ENCODE measurements at regions not wholly inside any gene's neighbourhood (a gene's known extent, or its start where the extent isn't known, plus 50 kb on each side); places are given as distances from the start of the nearest gene placed in this dataset.

- no peak for DNase-seq
- ChIA-PET CTCF (no interaction called here), POLR2A (no interaction called here)
- Histone ChIP-seq H3K27me3 (ENCODE audit: insufficient read depth, low read length, poor library complexity, severe bottlenecking) (no peaks in the 10 kb centered on the region), H3K4me1 (ENCODE audit: insufficient read depth, low read length) (no peaks in the 10 kb centered on the region), H3K27ac (ENCODE audit: low read depth, low read length) (no peak overlapping the region), H3K36me3 (ENCODE audit: insufficient read depth, low read length) (no peaks in the 10 kb centered on the region), H3K4me3 (ENCODE audit: low read length) (no peak overlapping the region), H3K9me3 (ENCODE audit: low read length) (no peaks in the 10 kb centered on the region)
- Mint-ChIP-seq H3K4me3 (no peak overlapping the region), H3K9me3 (peaks cover 0 to 3% (median 2%) of the 10 kb centered on the region in 5 donors), H3K27ac (no peak overlapping the region), H3K36me3 (no peaks in the 10 kb centered on the region), H3K4me1 (no peaks in the 10 kb centered on the region), H3K27me3 (peaks cover 10 to 50% of the 10 kb centered on the region in 2 donors)
Observed at GRCh38 chr21:35484851-35485250, 435.7 kb upstream of the RUNX1 start.

- peaks cover under 1% of the 10 kb centered on the region for H3K4me1 ChIP-seq (ENCODE audit: insufficient read depth, low read length)
- Mint-ChIP-seq H3K4me3 (no peak overlapping the region), H3K9me3 (peaks cover 0 to 9% (median 6%) of the 10 kb centered on the region in 5 donors), H3K36me3 (peaks cover 0 to 7% (median 3%) of the 10 kb centered on the region in 3 donors), H3K27me3 (peaks cover 12 to 52% of the 10 kb centered on the region in 2 donors), H3K4me1 (no peaks in the 10 kb centered on the region), H3K27ac (no peak overlapping the region)
- ChIA-PET POLR2A (no interaction called here), CTCF (no interaction called here)
- H3K27ac ChIP-seq (ENCODE audit: low read depth, low read length), result no peak overlapping the region
- H3K36me3 ChIP-seq (ENCODE audit: insufficient read depth, low read length), result no peaks in the 10 kb centered on the region
- no peak overlapping the region for H3K4me3 ChIP-seq (ENCODE audit: low read length)
- DNase-seq, result no peak
- H3K9me3 ChIP-seq (ENCODE audit: low read length), result no peaks in the 10 kb centered on the region
- H3K27me3 ChIP-seq (ENCODE audit: insufficient read depth, low read length, poor library complexity, severe bottlenecking), result no peaks in the 10 kb centered on the region
Observed at GRCh38 chr21:35484032-35484431, 434.9 kb upstream of the RUNX1 start.

- POLR2A ChIA-PET, result no interaction called here
- no peak for DNase-seq
- H3K27me3 Mint-ChIP-seq, result peaks cover 17 to 57% of the 10 kb centered on the region in 2 donors
- CTCF ChIA-PET, result no interaction called here
- H3K9me3 Mint-ChIP-seq, result peaks cover 2 to 10% (median 6%) of the 10 kb centered on the region in 5 donors
- H3K4me3 ChIP-seq (ENCODE audit: low read length), result no peak overlapping the region
- no peaks in the 10 kb centered on the region for H3K36me3 ChIP-seq (ENCODE audit: insufficient read depth, low read length)
- H3K4me3 Mint-ChIP-seq, result no peak overlapping the region
- peaks cover 9% of the 10 kb centered on the region for H3K4me1 ChIP-seq (ENCODE audit: insufficient read depth, low read length)
- no peak overlapping the region for H3K27ac ChIP-seq (ENCODE audit: low read depth, low read length)
- H3K9me3 ChIP-seq (ENCODE audit: low read length), result no peaks in the 10 kb centered on the region
- no peaks in the 10 kb centered on the region for H3K27me3 ChIP-seq (ENCODE audit: insufficient read depth, low read length, poor library complexity, severe bottlenecking)
- no peaks in the 10 kb centered on the region for H3K4me1 Mint-ChIP-seq
- H3K27ac Mint-ChIP-seq, result no peak overlapping the region
- H3K36me3 Mint-ChIP-seq, result peaks cover 0 to 7% (median 3%) of the 10 kb centered on the region in 3 donors
Observed at GRCh38 chr21:35482933-35483662, 434.0 kb upstream of the RUNX1 start.

GRCh38 chr21:35482096-35482495, 433.0 kb upstream of the RUNX1 start:
- H3K27me3 Mint-ChIP-seq, result peaks cover 17 to 60% of the 10 kb centered on the region in 2 donors
- CTCF ChIA-PET, result no interaction called here

GRCh38 chr21:35481005-35481404, 431.9 kb upstream of the RUNX1 start:
- Mint-ChIP-seq H3K27ac (peak overlapping the region in 1 of 8 donors; percentile 20), H3K9me3 (peaks cover 2 to 10% (median 6%) of the 10 kb centered on the region in 5 donors), H3K4me1 (peaks cover under 1 to 4% (median 4%) of the 10 kb centered on the region in 3 donors), H3K36me3 (peaks cover 0 to 7% (median 3%) of the 10 kb centered on the region in 3 donors), H3K4me3 (no peak overlapping the region), H3K27me3 (peaks cover 17 to 61% of the 10 kb centered on the region in 2 donors)
- DNase-seq, result no peak
- H3K27me3 ChIP-seq (ENCODE audit: insufficient read depth, low read length, poor library complexity, severe bottlenecking), result no peaks in the 10 kb centered on the region
- ChIA-PET CTCF (no interaction called here), POLR2A (no interaction called here)
- H3K4me3 ChIP-seq (ENCODE audit: low read length), result no peak overlapping the region
- H3K9me3 ChIP-seq (ENCODE audit: low read length), result no peaks in the 10 kb centered on the region
- peaks cover 27% of the 10 kb centered on the region for H3K4me1 ChIP-seq (ENCODE audit: insufficient read depth, low read length)
- no peaks in the 10 kb centered on the region for H3K36me3 ChIP-seq (ENCODE audit: insufficient read depth, low read length)
- H3K27ac ChIP-seq (ENCODE audit: low read depth, low read length), result no peak overlapping the region

More at GRCh38 chr21:35482096-35482495, 433.0 kb upstream of the RUNX1 start:
- POLR2A ChIA-PET, result no interaction called here
- DNase-seq, result no peak
- Mint-ChIP-seq H3K27ac (no peak overlapping the region), H3K4me1 (no peaks in the 10 kb centered on the region), H3K4me3 (no peak overlapping the region), H3K9me3 (peaks cover 2 to 10% (median 6%) of the 10 kb centered on the region in 5 donors), H3K36me3 (peaks cover 0 to 7% (median 3%) of the 10 kb centered on the region in 3 donors)
- Histone ChIP-seq H3K9me3 (ENCODE audit: low read length) (no peaks in the 10 kb centered on the region), H3K36me3 (ENCODE audit: insufficient read depth, low read length) (no peaks in the 10 kb centered on the region), H3K4me3 (ENCODE audit: low read length) (no peak overlapping the region), H3K27ac (ENCODE audit: low read depth, low read length) (no peak overlapping the region), H3K4me1 (ENCODE audit: insufficient read depth, low read length) (peaks cover 19% of the 10 kb centered on the region), H3K27me3 (ENCODE audit: insufficient read depth, low read length, poor library complexity, severe bottlenecking) (no peaks in the 10 kb centered on the region)

- Histone ChIP-seq H3K27ac (ENCODE audit: low read depth, low read length) (no peak overlapping the region), H3K4me3 (ENCODE audit: low read length) (no peak overlapping the region), H3K9me3 (ENCODE audit: low read length) (no peaks in the 10 kb centered on the region), H3K27me3 (ENCODE audit: insufficient read depth, low read length, poor library complexity, severe bottlenecking) (no peaks in the 10 kb centered on the region), H3K4me1 (ENCODE audit: insufficient read depth, low read length) (peaks cover 33% of the 10 kb centered on the region), H3K36me3 (ENCODE audit: insufficient read depth, low read length) (no peaks in the 10 kb centered on the region)
- peaks cover 21 to 57% of the 10 kb centered on the region in 2 donors for H3K27me3 Mint-ChIP-seq
- peaks cover 6 to 11% (median 8%) of the 10 kb centered on the region in 3 donors for H3K4me1 Mint-ChIP-seq
- DNase-seq, result no peak
- no peak overlapping the region for H3K4me3 Mint-ChIP-seq
- H3K27ac Mint-ChIP-seq, result no peak overlapping the region
- ChIA-PET POLR2A (no interaction called here), CTCF (no interaction called here)
- peaks cover 2 to 10% (median 6%) of the 10 kb centered on the region in 5 donors for H3K9me3 Mint-ChIP-seq
- peaks cover 0 to 7% (median 3%) of the 10 kb centered on the region in 3 donors for H3K36me3 Mint-ChIP-seq
Observed at GRCh38 chr21:35479529-35479928, 430.4 kb upstream of the RUNX1 start.

GRCh38 chr21:35479065-35479448, 430.0 kb upstream of the RUNX1 start:
- H3K4me3 Mint-ChIP-seq, result no peak overlapping the region
- peaks cover 2 to 10% (median 6%) of the 10 kb centered on the region in 5 donors for H3K9me3 Mint-ChIP-seq
- no peak overlapping the region for H3K27ac Mint-ChIP-seq
- Histone ChIP-seq H3K4me1 (ENCODE audit: insufficient read depth, low read length) (peaks cover 33% of the 10 kb centered on the region), H3K4me3 (ENCODE audit: low read length) (no peak overlapping the region), H3K27ac (ENCODE audit: low read depth, low read length) (no peak overlapping the region), H3K27me3 (ENCODE audit: insufficient read depth, low read length, poor library complexity, severe bottlenecking) (no peaks in the 10 kb centered on the region), H3K9me3 (ENCODE audit: low read length) (no peaks in the 10 kb centered on the region), H3K36me3 (ENCODE audit: insufficient read depth, low read length) (no peaks in the 10 kb centered on the region)
- ChIA-PET POLR2A (no interaction called here), CTCF (no interaction called here)
- peaks cover 6 to 11% (median 8%) of the 10 kb centered on the region in 3 donors for H3K4me1 Mint-ChIP-seq
- H3K36me3 Mint-ChIP-seq, result peaks cover 0 to 7% (median 3%) of the 10 kb centered on the region in 3 donors
- H3K27me3 Mint-ChIP-seq, result peaks cover 21 to 53% of the 10 kb centered on the region in 2 donors
- no peak for DNase-seq

GRCh38 chr21:35478161-35479064, 429.3 kb upstream of the RUNX1 start:
- DNase-seq, result no peak

More at GRCh38 chr21:35478161-35479064, 429.3 kb upstream of the RUNX1 start:
- Mint-ChIP-seq H3K4me1 (peaks cover 6 to 11% (median 8%) of the 10 kb centered on the region in 3 donors), H3K27me3 (peaks cover 21 to 55% of the 10 kb centered on the region in 2 donors), H3K4me3 (no peak overlapping the region), H3K36me3 (peaks cover 0 to 7% (median 3%) of the 10 kb centered on the region in 3 donors), H3K27ac (no peak overlapping the region), H3K9me3 (peaks cover 2 to 10% (median 6%) of the 10 kb centered on the region in 5 donors)
- Histone ChIP-seq H3K27ac (ENCODE audit: low read depth, low read length) (no peak overlapping the region), H3K27me3 (ENCODE audit: insufficient read depth, low read length, poor library complexity, severe bottlenecking) (no peaks in the 10 kb centered on the region), H3K4me3 (ENCODE audit: low read length) (no peak overlapping the region), H3K9me3 (ENCODE audit: low read length) (no peaks in the 10 kb centered on the region), H3K4me1 (ENCODE audit: insufficient read depth, low read length) (peaks cover 33% of the 10 kb centered on the region), H3K36me3 (ENCODE audit: insufficient read depth, low read length) (no peaks in the 10 kb centered on the region)
- POLR2A ChIA-PET, result no interaction called here
- CTCF ChIA-PET, result no interaction called here

Data from CD8-positive, alpha-beta memory T cell (primary cell).